Tibial nerve (tissue), 4 donors: ENCODE measurements at regions not wholly inside any gene's neighbourhood (a gene's known extent, or its start where the extent isn't known, plus 50 kb on each side); places are given as distances from the start of the nearest gene placed in this dataset.

ENCODE experiments used
- EP300 ChIP-seq, 2 donors: sonication (generic); formaldehyde crosslinking; IDR thresholded peaks; one replicate each; pipeline ENCODE4 v1.6.1; 2017; ENCODE audit warnings: antibody characterized with exemption in 2 of 2, mild to moderate bottlenecking in 1 of 2
- POLR2A ChIP-seq, 2 donors: fragments of 450-650 bp; IDR thresholded peaks; one replicate each; pipeline ENCODE4 v1.6.1; 2017; ENCODE audit warnings: antibody characterized with exemption in 2 of 2, mild to moderate bottlenecking in 2 of 2, moderate library complexity in 2 of 2
- TF ChIP-seq, protein P1 (sequence below), 5 experiments: fragments of 200-600 bp in 3 of 5; fragments of 450-650 bp in 2 of 5; sonication (generic) in 3 of 5; IDR thresholded peaks; one replicate each; pipeline ENCODE4 v1.5.1; 2016 to 2019; ENCODE audit warnings: antibody characterized with exemption in 5 of 5, mild to moderate bottlenecking in 3 of 5, moderate library complexity in 2 of 5

DNA sequence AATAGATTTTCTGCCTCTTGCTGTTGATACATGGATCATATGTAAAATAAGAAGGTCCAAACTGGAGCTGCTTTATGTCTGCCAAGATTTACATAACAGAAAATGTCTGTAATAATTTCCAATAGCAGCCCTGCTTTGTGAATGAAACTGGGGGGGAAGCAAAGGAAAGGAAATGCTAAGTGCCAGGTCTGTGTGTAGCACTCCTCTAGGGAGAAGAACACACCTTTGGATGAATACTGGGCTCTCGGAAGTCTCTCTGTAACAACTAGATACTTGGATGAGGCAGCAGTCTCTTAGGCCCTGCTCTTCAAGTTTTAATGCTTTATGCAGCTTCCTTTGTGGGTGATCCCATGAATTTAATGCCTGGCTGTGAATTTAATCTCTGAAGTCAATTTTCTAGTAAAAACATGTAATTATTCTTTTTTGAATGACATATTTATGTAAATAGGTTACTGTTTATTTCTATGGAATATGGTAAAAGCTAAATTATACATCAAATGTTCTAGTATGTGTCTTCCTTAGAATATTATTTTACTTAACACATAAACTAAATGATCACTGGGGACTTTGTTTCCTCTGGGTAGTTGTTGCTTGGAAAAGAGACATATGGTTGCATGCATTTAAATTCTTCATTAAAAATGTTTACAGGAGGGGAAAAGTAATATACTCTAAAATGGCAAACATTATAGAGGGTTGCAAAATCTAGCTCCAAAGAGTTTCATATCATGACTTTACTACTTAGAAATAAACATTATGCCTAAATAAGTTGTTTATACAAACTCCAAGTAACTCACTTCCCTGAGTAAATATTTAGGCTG, 336.6 kb upstream of the CWC22 start:
- TF ChIP-seq POLR2A (IDR thresholded peaks at IDR 0.05) (no peak), EP300 (IDR thresholded peaks at IDR 0.05) (no peak)
- TF ChIP-seq, protein P1, sequence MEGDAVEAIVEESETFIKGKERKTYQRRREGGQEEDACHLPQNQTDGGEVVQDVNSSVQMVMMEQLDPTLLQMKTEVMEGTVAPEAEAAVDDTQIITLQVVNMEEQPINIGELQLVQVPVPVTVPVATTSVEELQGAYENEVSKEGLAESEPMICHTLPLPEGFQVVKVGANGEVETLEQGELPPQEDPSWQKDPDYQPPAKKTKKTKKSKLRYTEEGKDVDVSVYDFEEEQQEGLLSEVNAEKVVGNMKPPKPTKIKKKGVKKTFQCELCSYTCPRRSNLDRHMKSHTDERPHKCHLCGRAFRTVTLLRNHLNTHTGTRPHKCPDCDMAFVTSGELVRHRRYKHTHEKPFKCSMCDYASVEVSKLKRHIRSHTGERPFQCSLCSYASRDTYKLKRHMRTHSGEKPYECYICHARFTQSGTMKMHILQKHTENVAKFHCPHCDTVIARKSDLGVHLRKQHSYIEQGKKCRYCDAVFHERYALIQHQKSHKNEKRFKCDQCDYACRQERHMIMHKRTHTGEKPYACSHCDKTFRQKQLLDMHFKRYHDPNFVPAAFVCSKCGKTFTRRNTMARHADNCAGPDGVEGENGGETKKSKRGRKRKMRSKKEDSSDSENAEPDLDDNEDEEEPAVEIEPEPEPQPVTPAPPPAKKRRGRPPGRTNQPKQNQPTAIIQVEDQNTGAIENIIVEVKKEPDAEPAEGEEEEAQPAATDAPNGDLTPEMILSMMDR (IDR thresholded peaks at IDR 0.05), result no peak
